HCT116 (cell line): ENCODE measurements at regions not wholly inside any gene's neighbourhood (a gene's known extent, or its start where the extent isn't known, plus 50 kb on each side); places are given as distances from the start of the nearest gene placed in this dataset.

Source experiments
- ATAC-seq: fragments of 200-7000 bp; cut with Tn5 transposase; 2 replicates; pipeline ENCODE4 v1.9.1; 2020; ENCODE audit warnings: mild to moderate bottlenecking, moderate library complexity
- BruUV-seq: library from RNA; stranded (reverse); fragments of 400-500 nt; replicated peaks from 2 replicates; lab custom pipeline; 2021; lab: Mats Ljungman, UMichigan
- CTCF ChIA-PET: fragments of 300-600 bp; sonication (Branson Sonifier 250); formaldehyde crosslinking; loops from one replicate; lab custom pipeline; 2021; ENCODE audit warnings: antibody characterized with exemption; lab: Charles Lee
- POLR2A ChIA-PET: fragments of 300-600, 350-600 bp; sonication (Branson Sonifier 250); formaldehyde crosslinking; loops from one replicate; lab custom pipeline; 2021; ENCODE audit warnings: antibody characterized with exemption; lab: Charles Lee
- RAD21 ChIA-PET, 2 experiments: fragments of 300-600 bp; sonication (Branson Sonifier 250); formaldehyde crosslinking; loops; one replicate each; lab custom pipeline; 2023; ENCODE audit warnings: low total read pairs in 2 of 2; ENCODE audit not compliant: uncharacterized antibody in 2 of 2, unreplicated experiment in 2 of 2, low non-redundant PET in 1 of 2; lab: Charles Lee
- DNase-seq: peaks from one replicate; pipeline ENCODE4 v3.0.0-alpha.2; 2010; ENCODE audit warnings: low read depth, low spot score
- H2AFZ ChIP-seq: fragments of 200-600 bp; shearing (Covaris generic), sonication (generic); 2 replicates; pipeline ENCODE4 v1.6.1; 2017; ENCODE audit warnings: low read depth, mixed run types, mixed read lengths, antibody characterized with exemption, low read length; ENCODE audit not compliant: poor library complexity, severe bottlenecking
- H3K27ac ChIP-seq: 2 replicates; pipeline ENCODE4 v1.5.1; 2012; ENCODE audit warnings: low read depth, low read length
- H3K27me3 ChIP-seq: fragments of 200-600 bp; sonication (generic); 2 replicates; pipeline ENCODE4 v1.6.1; 2016; ENCODE audit warnings: mixed run types, low read length, mixed read lengths; ENCODE audit not compliant: insufficient read depth
- H3K36me3 ChIP-seq, 2 experiments: fragments of 200-500 bp in 1 of 2; fragments of 200-600 bp in 1 of 2; sonication (Bioruptor generic) in 1 of 2; sonication (generic) in 1 of 2; 2 replicates each; pipeline versions ENCODE4 v1.5.1 to v1.6.1; 2014 to 2016; ENCODE audit warnings: low read length in 2 of 2, inconsistent platforms in 1 of 2, mixed read lengths in 1 of 2, mixed run types in 1 of 2; ENCODE audit not compliant: insufficient read depth in 2 of 2, control insufficient read depth in 1 of 2
- H3K4me1 ChIP-seq, 2 experiments: fragments of 200-600 bp in 1 of 2; sonication (generic) in 1 of 2; 2 replicates each; pipeline versions ENCODE4 v1.5.1 to v1.6.1; 2012 to 2017; ENCODE audit warnings: low read length in 2 of 2, inconsistent platforms in 1 of 2, mild to moderate bottlenecking in 1 of 2, mixed read lengths in 1 of 2, mixed run types in 1 of 2, moderate library complexity in 1 of 2; ENCODE audit not compliant: insufficient read depth in 2 of 2, control insufficient read depth in 1 of 2
- H3K4me2 ChIP-seq: fragments of 200-600 bp; sonication (generic); 2 replicates; pipeline ENCODE4 v1.6.1; 2017; ENCODE audit warnings: mixed run types, low read length, mixed read lengths
- H3K4me3 ChIP-seq, 2 experiments: fragments of 200-600 bp in 1 of 2; sonication (generic) in 1 of 2; replicated peaks in 1 of 2; 2 replicates each; pipeline ENCODE4 v1.5.1; 2011 to 2016; ENCODE audit warnings: low read length in 2 of 2, control low read depth in 1 of 2, low read depth in 1 of 2, mild to moderate bottlenecking in 1 of 2, mixed read lengths in 1 of 2, mixed run types in 1 of 2
- H3K79me2 ChIP-seq: fragments of 200-600 bp; sonication (generic); 2 replicates; pipeline ENCODE4 v1.6.1; 2017; ENCODE audit warnings: mild to moderate bottlenecking, mixed run types, low read length, moderate library complexity, mixed read lengths; ENCODE audit not compliant: insufficient read depth
- H3K9ac ChIP-seq: fragments of 200-600 bp; sonication (generic); 2 replicates; pipeline ENCODE4 v1.6.1; 2016; ENCODE audit warnings: low read length, mixed read lengths
- H3K9me2 ChIP-seq: fragments of 200-600 bp; sonication (generic), shearing (Covaris generic); 2 replicates; pipeline ENCODE4 v1.6.1; 2017; ENCODE audit warnings: mixed run types, mild to moderate bottlenecking, moderate library complexity; ENCODE audit not compliant: insufficient read depth
- H3K9me3 ChIP-seq, 2 experiments: fragments of 200-500 bp in 1 of 2; fragments of 200-600 bp in 1 of 2; sonication (Bioruptor generic) in 1 of 2; sonication (generic) in 1 of 2; 2 replicates each; pipeline ENCODE4 v1.6.1; 2014 to 2017; ENCODE audit warnings: low read length in 2 of 2, mixed read lengths in 2 of 2, inconsistent platforms in 1 of 2, low read depth in 1 of 2, mild to moderate bottlenecking in 1 of 2, mixed run types in 1 of 2, moderate library complexity in 1 of 2; ENCODE audit not compliant: control insufficient read depth in 1 of 2, insufficient read depth in 1 of 2
- H4K20me1 ChIP-seq: fragments of 200-600 bp; sonication (generic), shearing (Covaris generic); 2 replicates; pipeline ENCODE4 v1.6.1; 2017; ENCODE audit warnings: mixed run types, mild to moderate bottlenecking, moderate library complexity; ENCODE audit not compliant: insufficient read depth
- ATF3 ChIP-seq: IDR thresholded peaks from 2 replicates; pipeline ENCODE4 v1.6.1; 2012
- CBX3 ChIP-seq: IDR thresholded peaks from 2 replicates; pipeline ENCODE4 v1.6.1; 2012; ENCODE audit warnings: low read depth
- CEBPB ChIP-seq: IDR thresholded peaks from 2 replicates; pipeline ENCODE4 v1.6.1; 2012; ENCODE audit warnings: low read depth
- CTCF ChIP-seq, 3 experiments: fragments of 200-600 bp in 1 of 3; sonication (generic) in 1 of 3; IDR thresholded peaks in 2 of 3; conservative IDR thresholded peaks in 1 of 3; 2 replicates each; pipeline ENCODE4 v1.5.1; 2012 to 2017; ENCODE audit warnings: low read depth in 2 of 3, low read length in 2 of 3, antibody characterized with exemption in 1 of 3, borderline replicate concordance in 1 of 3, control low read depth in 1 of 3, mild to moderate bottlenecking in 1 of 3, mixed read lengths in 1 of 3, mixed run types in 1 of 3, moderate library complexity in 1 of 3; ENCODE audit not compliant: insufficient read depth in 1 of 3
- EGR1 ChIP-seq: IDR thresholded peaks from 2 replicates; pipeline ENCODE4 v1.6.1; 2012; ENCODE audit warnings: low read depth
- ELF1 ChIP-seq: IDR thresholded peaks from 2 replicates; pipeline ENCODE4 v1.6.1; 2012; ENCODE audit warnings: low read depth, borderline replicate concordance
- EZH2phosphoT487 ChIP-seq: fragments of 200-600 bp; IDR thresholded peaks from 2 replicates; pipeline ENCODE4 v1.6.1; 2018; ENCODE audit warnings: antibody characterized with exemption, borderline replicate concordance
- FOSL1 ChIP-seq: IDR thresholded peaks from 2 replicates; pipeline ENCODE4 v1.6.1; 2012; ENCODE audit warnings: low read depth
- JUND ChIP-seq: IDR thresholded peaks from 2 replicates; pipeline ENCODE4 v1.6.1; 2012
- POLR2A ChIP-seq: IDR thresholded peaks from 2 replicates; pipeline ENCODE4 v1.7.0; 2011; ENCODE audit warnings: borderline replicate concordance; ENCODE audit not compliant: insufficient read depth, insufficient read length; ENCODE audit errors: extremely low read depth
- RAD21 ChIP-seq: IDR thresholded peaks from 2 replicates; pipeline ENCODE4 v1.6.1; 2012; ENCODE audit warnings: low read depth, mild to moderate bottlenecking
- SIN3A ChIP-seq: IDR thresholded peaks from 2 replicates; pipeline ENCODE4 v1.6.1; 2012; ENCODE audit warnings: low read depth
- SP1 ChIP-seq: IDR thresholded peaks from 2 replicates; pipeline ENCODE4 v1.6.1; 2012; ENCODE audit warnings: low read depth
- SRF ChIP-seq: IDR thresholded peaks from 2 replicates; pipeline ENCODE4 v1.6.1; 2012; ENCODE audit warnings: low read depth
- TCF7L2 ChIP-seq: IDR thresholded peaks from 2 replicates; pipeline ENCODE4 v1.7.0; 2011; ENCODE audit warnings: borderline replicate concordance, inconsistent platforms; ENCODE audit not compliant: insufficient read depth, insufficient read length; ENCODE audit errors: extremely low read depth
- YY1 ChIP-seq: IDR thresholded peaks from 2 replicates; pipeline ENCODE4 v1.6.1; 2011; ENCODE audit warnings: low read length, low read depth, moderate library complexity, mild to moderate bottlenecking; ENCODE audit not compliant: insufficient replicate concordance; ENCODE audit errors: extremely low read depth
- ZFX ChIP-seq: fragments of 450-650 bp; IDR thresholded peaks from 2 replicates; pipeline ENCODE4 v1.6.1; 2017
- ZNF274 ChIP-seq: fragments of 200-500 bp; sonication (Bioruptor generic); IDR thresholded peaks from 2 replicates; pipeline ENCODE4 v1.6.1; 2014; ENCODE audit warnings: mild to moderate bottlenecking, low read depth, low read length, inconsistent platforms
- intact Hi-C: fragments of 100-400 bp; cut with micrococcal nuclease; formaldehyde crosslinking; loops from 2 replicates; pipeline ENCODE4 v1.10.0; 2022
- TF ChIP-seq, protein P1 (sequence below): IDR thresholded peaks from 2 replicates; pipeline ENCODE4 v1.6.1; 2012; ENCODE audit warnings: low read depth

GRCh38 chr6:139857143-139857542, 482.7 kb upstream of the CITED2 start (continued):
- TF ChIP-seq ZNF274: no peak
- TF ChIP-seq ZFX: no peak
- TF ChIP-seq YY1: no peak
- no peak for TF ChIP-seq CTCF (IDR thresholded peaks at IDR 0.05 in 2 of 3, conservative IDR thresholded peaks at IDR 0.05 in 1 of 3; ENCODE audit: borderline replicate concordance in 1 of 3, insufficient read depth in 1 of 3, low read depth in 2 of 3, low read length in 2 of 3)
- TF ChIP-seq CBX3: no peak

DNA sequence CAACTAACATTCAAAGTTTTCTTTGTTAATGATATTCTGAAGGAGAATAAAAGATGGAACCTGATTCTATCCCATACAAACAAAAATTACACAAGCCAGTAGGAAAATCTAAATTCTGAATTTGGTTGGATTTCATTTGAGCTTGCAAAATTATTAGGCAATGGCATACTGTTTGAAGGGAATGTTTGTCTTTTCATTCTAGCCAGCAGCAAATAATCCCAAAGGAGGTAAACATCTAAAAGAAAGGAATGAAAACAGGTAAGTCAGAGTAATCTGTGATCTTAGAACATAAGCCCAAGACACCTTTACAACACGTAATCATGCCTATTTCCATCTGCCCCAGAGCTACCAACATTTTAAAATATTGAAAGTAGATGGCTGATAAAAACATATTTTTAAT, 482.1 kb upstream of the CITED2 start:
- H3K4me1 ChIP-seq: no peaks in the 10 kb centered on the region
- ATAC-seq (no peak), DNase-seq (no peak)
- H3K36me3 ChIP-seq: no peaks in the 10 kb centered on the region
- no peak for TF ChIP-seq ELF1
- TF ChIP-seq ATF3: no peak
- no peak for TF ChIP-seq ZFX
- TF ChIP-seq CEBPB: no peak
- no peak for TF ChIP-seq TCF7L2
- TF ChIP-seq CBX3: no peak
- TF ChIP-seq, protein P1, sequence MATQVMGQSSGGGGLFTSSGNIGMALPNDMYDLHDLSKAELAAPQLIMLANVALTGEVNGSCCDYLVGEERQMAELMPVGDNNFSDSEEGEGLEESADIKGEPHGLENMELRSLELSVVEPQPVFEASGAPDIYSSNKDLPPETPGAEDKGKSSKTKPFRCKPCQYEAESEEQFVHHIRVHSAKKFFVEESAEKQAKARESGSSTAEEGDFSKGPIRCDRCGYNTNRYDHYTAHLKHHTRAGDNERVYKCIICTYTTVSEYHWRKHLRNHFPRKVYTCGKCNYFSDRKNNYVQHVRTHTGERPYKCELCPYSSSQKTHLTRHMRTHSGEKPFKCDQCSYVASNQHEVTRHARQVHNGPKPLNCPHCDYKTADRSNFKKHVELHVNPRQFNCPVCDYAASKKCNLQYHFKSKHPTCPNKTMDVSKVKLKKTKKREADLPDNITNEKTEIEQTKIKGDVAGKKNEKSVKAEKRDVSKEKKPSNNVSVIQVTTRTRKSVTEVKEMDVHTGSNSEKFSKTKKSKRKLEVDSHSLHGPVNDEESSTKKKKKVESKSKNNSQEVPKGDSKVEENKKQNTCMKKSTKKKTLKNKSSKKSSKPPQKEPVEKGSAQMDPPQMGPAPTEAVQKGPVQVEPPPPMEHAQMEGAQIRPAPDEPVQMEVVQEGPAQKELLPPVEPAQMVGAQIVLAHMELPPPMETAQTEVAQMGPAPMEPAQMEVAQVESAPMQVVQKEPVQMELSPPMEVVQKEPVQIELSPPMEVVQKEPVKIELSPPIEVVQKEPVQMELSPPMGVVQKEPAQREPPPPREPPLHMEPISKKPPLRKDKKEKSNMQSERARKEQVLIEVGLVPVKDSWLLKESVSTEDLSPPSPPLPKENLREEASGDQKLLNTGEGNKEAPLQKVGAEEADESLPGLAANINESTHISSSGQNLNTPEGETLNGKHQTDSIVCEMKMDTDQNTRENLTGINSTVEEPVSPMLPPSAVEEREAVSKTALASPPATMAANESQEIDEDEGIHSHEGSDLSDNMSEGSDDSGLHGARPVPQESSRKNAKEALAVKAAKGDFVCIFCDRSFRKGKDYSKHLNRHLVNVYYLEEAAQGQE: no peak
- no peak for TF ChIP-seq CTCF (IDR thresholded peaks at IDR 0.05 in 2 of 3, conservative IDR thresholded peaks at IDR 0.05 in 1 of 3; ENCODE audit: borderline replicate concordance in 1 of 3, insufficient read depth in 1 of 3, low read depth in 2 of 3, low read length in 2 of 3)
- TF ChIP-seq SRF: no peak
- no peak for TF ChIP-seq FOSL1
- no peak for TF ChIP-seq POLR2A
- no peak for TF ChIP-seq ZNF274
- TF ChIP-seq SIN3A: no peak
- TF ChIP-seq JUND: no peak
- TF ChIP-seq RAD21: no peak
- no peak for TF ChIP-seq EGR1
- no peak for TF ChIP-seq SP1
- TF ChIP-seq EZH2phosphoT487: no peak
- TF ChIP-seq YY1: no peak
- no peaks in the 10 kb centered on the region for H3K79me2 ChIP-seq
- RAD21 ChIA-PET: no interaction called here
- H3K9me3 ChIP-seq: no peaks in the 10 kb centered on the region
- H3K9ac ChIP-seq: no peak overlapping the region
- no peaks in the 10 kb centered on the region for H4K20me1 ChIP-seq
- CTCF ChIA-PET: no interaction called here
- no peak overlapping the region for H3K4me3 ChIP-seq
- H3K27ac ChIP-seq: no peak overlapping the region
- H2AFZ ChIP-seq: no peak overlapping the region
- H3K27me3 ChIP-seq: no peaks in the 10 kb centered on the region
- BruUV-seq: no TSS peak
- H3K9me2 ChIP-seq: no peaks in the 10 kb centered on the region
- intact Hi-C loops: no loop called here
- POLR2A ChIA-PET: interaction anchor here (1.9 kb wide), 1 partner anchor 482 kb away, joined by 5 read pairs; the partner anchor contains the start of gene CITED2
- no peak overlapping the region for H3K4me2 ChIP-seq
